ENCODE measurements at regions not wholly inside any gene's neighbourhood (a gene's known extent, or its start where the extent isn't known, plus 50 kb on each side); places are given as distances from the start of the nearest gene placed in this dataset.

- TF ChIP-seq IRF1 (CRISPR knock-in tag; IDR thresholded peaks at IDR 0.05; ENCODE audit: borderline replicate concordance) (no peak), ATF7 (IDR thresholded peaks at IDR 0.05) (no peak), SREBF2 (CRISPR knock-in tag; IDR thresholded peaks at IDR 0.05) (no peak), E2F8 (IDR thresholded peaks at IDR 0.05; ENCODE audit: low read depth, partially characterized antibody) (no peak), FUS (optimal IDR thresholded peaks at IDR 0.05; ENCODE audit: low read depth, low read length) (no peak), TCF3 (CRISPR knock-in tag; IDR thresholded peaks at IDR 0.05) (no peak), TCF7 (IDR thresholded peaks at IDR 0.05; ENCODE audit: borderline replicate concordance) (no peak), TEAD1 (CRISPR knock-in tag; IDR thresholded peaks at IDR 0.05) (no peak), PATZ1 (CRISPR knock-in tag; IDR thresholded peaks at IDR 0.05; ENCODE audit: borderline replicate concordance) (no peak), MYC (IDR thresholded peaks at IDR 0.05; ENCODE audit: low read depth, low read length) (no peak), MYC (CRISPR knock-in tag; IDR thresholded peaks at IDR 0.05; ENCODE audit: borderline replicate concordance, low read depth) (no peak), CEBPB (tag; IDR thresholded peaks at IDR 0.05) (no peak), HMG20A (CRISPR knock-in tag; conservative IDR thresholded peaks at IDR 0.05) (no peak), ZNF507 (tag; conservative IDR thresholded peaks at IDR 0.05) (no peak), CTCF (IDR thresholded peaks at IDR 0.05 in 2 of 3, conservative IDR thresholded peaks at IDR 0.05 in 1 of 3; ENCODE audit: insufficient read depth in 2 of 3, low read depth in 1 of 3, low read length in 3 of 3) (no peak)
These were observed 260.5 kb upstream of the IGF1R start for GRCh38 chr15:98387866-98388265.
